Activated naive CD4-positive, alpha-beta T cell treated with Interleukin-2 at 50 U/mL for 16 hours (primary cell): ENCODE measurements at regions not wholly inside any gene's neighbourhood (a gene's known extent, or its start where the extent isn't known, plus 50 kb on each side); places are given as distances from the start of the nearest gene placed in this dataset.

Source experiments
- DNase-seq: peaks from one replicate; pipeline ENCODE4 v3.0.0-alpha.2; 2020

- DNase-seq, result no peak
These were observed 207.9 kb downstream of the SAMD5 start for GRCh38 chr6:147716434-147716833.

- no peak for DNase-seq
These were observed 209.5 kb downstream of the SAMD5 start for GRCh38 chr6:147717991-147718390.

DNA sequence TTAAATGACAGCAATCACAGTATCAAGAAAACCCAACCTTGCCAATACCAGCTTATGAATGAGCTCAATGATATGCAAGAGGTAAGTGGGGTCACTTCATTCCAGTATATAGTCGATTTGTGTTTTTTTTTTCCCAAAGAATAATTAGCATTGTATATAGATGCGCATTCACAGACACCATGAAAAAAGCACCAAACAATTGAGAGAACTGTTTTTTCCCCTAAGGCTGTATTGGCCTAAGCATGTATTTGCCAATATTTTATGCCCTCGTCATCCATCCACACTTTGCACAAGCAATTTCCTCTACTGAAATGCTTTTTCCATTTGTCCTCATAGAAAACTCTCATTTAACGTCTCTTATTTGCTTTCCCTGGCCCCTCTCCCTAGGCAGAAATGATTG is 213.7 kb downstream of the SAMD5 start:
- no peak for DNase-seq

DNA sequence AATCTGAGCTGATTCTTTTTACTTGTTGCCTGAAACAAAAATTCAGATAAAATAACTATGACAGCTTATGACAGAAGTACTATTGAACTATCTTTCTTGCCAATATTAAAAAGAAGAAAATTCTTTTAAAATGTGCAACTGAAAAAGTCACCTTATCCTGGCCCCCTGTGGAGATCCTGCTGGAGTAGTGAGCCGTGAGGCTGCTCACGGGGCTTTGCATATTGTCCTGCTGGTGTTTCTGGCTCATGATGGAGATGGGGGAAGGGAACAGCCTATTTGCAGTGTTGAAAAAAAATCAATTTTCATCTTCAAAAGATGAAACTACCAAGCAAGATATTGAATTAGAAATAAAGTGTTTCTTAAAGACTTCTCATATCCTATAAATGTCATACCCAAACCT is 216.0 kb downstream of the SAMD5 start:
- no peak for DNase-seq

- DNase-seq, result no peak
These were observed 217.9 kb downstream of the SAMD5 start for GRCh38 chr6:147726342-147726741.

DNA sequence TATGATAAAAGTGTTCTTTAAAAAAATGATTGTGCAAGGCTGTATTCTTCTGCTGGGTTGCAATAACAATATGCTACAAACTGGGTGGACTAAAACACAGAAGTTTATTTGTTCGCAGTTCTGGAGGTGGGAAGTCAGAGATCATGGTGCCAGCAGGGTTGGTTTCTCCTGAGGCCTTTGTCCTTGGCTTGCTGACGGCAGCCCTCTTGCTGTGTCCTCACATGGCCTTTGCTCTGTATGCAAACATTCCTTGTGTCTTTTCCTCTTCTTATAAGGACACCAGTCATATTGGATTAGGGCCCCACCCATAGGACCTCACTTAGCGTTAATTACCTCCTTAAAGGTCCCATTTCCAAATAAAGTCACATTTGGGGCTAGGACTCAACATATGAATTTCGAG is 220.4 kb downstream of the SAMD5 start:
- DNase-seq, result no peak

- no peak for DNase-seq
These were observed 225.2 kb downstream of the SAMD5 start for GRCh38 chr6:147733686-147734085.

DNA sequence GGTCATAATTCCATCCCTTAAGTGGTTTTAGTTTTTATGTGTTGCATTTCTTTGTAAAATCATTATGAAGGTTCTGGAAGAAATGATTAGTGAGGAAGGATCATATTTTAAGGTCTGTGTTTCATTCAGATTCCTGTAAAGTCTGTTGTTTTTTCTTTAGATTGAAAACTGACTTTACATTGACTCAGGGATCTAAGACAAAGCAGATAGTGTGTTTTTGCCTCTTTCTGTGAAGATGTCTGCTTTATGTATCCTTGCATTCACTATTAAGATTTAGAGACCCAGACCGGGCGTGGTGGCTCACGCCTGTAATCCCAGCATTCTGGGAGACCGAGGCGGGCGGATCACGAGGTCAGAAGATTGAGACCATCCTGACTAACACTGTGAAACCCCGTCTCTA is 225.7 kb downstream of the SAMD5 start:
- no peak for DNase-seq

DNA sequence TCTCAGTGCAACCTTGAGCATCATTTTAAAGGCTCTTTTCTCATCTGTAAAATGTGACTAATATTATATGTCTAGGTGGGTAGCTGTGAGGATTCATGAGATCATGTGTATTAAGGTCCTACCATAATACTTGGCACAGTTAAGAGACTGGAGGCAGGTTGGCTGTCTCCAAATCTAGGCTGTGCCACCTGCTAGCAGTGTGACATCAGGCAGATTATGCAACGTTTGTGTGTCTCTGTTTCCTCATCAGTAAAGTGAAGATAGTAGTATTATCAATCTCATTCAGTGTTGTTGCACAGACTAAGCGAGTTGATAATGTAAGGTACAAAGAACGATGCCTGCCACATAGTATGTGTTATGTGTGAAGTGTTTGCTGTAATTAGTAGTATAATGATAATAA is 227.4 kb downstream of the SAMD5 start:
- DNase-seq, result no peak

DNA sequence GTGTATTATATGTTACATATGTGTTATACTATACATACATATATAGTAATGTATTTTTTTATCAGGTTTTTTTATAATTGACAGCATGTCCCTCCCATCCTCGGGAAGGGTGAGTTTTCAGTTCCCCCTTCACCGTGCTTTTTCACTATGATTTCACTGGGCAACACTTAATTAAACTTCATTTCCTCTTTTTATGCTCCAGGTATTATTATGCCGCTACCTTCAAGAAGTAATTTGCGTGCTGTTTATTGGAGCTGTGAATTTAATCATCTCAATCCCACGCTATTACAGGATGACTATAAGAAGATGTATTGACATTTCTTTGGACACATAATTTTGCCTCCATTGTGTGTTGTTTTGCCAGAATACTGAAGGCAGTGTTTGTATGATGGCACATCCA is 228.6 kb downstream of the SAMD5 start:
- no peak for DNase-seq

- DNase-seq, result no peak
These were observed 229.6 kb downstream of the SAMD5 start for GRCh38 chr6:147738099-147738498.

DNA sequence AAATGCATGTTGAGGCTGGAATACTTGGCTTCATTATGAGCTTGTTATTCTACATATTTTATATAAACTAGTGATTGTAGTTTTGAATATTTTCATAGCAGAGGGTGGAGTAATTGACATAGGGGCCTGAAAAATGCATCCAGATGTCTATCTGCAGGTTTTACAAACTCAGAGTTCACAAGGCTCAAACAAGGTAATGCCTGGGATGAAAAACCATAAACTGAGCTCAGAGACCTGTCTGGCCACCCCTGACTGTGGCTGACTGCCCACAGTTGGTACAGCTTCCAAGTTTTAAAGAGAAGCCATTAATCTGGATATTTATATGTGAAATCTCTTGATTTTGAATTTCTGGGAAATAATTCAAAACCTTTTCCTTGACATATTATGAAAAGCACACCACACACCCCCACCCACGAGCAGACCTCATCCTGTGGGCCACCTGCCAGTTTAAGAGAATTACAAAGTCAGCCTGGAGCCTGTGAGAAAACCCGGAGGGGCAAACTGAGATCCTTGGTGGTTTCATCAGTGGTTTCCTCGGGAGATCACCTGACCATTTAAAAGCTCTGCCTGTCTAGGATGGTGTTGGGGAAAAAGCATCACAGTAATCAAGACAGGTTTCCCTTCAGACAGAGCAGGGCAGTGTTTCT is 230.1 kb downstream of the SAMD5 start:
- DNase-seq, result no peak

- no peak for DNase-seq
These were observed 231.8 kb downstream of the SAMD5 start for GRCh38 chr6:147740326-147740725.

GRCh38 chr6:147740916-147741315 is 232.4 kb downstream of the SAMD5 start:
- no peak for DNase-seq

- no peak for DNase-seq
These were observed 232.9 kb downstream of the SAMD5 start for GRCh38 chr6:147741389-147741788.

- no peak for DNase-seq
These were observed 233.9 kb downstream of the SAMD5 start for GRCh38 chr6:147742440-147742839.

DNA sequence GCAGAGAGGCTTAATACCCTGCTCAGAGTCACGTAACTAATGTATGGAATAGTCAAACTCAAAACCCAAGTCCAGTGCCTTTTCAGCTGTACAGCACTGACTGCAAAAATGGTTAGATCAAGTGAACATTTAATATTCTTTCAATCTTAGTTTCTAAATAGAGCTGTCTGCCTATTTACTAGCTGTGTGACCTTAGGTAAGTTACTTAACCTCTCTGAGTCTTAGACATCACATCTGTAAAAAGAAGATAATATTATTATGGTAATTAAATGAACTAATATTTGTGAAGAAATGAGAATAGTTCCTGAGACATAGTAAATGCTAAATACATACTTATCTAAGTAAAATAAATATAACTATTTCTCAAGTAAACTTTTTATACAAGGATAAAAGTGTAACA is 235.5 kb downstream of the SAMD5 start:
- no peak for DNase-seq

GRCh38 chr6:147749331-147749730 is 240.8 kb downstream of the SAMD5 start:
- no peak for DNase-seq

DNA sequence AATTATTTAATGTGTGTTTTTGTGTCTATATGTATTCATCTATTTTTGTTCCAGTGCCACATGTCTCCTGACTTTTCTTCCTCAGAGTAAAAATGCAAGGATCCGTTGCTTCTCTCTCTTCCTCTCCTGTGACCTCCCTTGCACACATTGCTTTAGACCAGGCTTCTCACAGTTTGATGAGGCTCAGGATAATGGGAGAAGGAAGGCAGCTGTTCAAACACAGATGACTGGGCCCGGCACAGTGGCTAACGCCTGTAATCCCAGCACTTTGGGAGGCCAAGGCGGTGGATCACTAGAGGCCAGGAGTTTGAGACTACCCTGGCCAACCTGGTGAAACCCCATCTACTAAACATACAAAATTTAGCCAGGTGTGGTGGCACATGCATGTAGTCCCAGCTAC is 241.9 kb downstream of the SAMD5 start:
- DNase-seq, result no peak

GRCh38 chr6:147751232-147751631 is 242.7 kb downstream of the SAMD5 start:
- no peak for DNase-seq

DNA sequence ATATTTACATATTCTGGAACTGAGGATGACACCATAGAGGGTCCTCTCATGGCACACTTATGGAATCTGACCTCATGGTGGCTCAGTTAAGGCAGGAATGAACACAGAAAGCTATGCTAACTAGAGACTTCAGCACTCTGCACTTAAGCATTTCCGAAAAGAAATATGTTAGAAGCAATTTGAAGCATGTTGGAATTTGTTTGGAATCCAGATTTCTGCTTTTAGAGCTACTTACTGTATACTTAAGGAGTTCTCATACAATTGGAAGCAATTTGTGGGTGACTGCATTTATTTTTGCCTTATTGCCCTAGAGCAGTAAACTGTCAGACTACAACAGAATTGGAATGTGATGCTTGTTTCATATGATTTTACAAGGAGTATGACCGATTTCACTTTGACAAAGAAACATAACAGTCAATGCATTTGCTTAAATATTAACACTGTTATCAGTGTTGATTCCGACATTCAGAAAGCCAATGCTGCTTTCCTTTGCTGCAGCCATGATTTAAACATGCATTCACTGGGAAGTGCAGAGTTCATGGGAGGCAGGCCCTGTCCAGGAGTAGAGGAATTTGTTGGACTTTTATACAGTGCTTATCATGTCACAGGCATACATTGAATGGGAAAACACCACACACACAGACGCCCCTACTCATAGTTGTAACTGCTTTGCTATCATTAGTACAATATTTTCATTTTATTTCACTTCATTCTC is 244.4 kb downstream of the SAMD5 start:
- no peak for DNase-seq

- no peak for DNase-seq
These were observed 247.5 kb downstream of the SAMD5 start for GRCh38 chr6:147755999-147756398.

- DNase-seq, result no peak
These were observed 248.4 kb downstream of the SAMD5 start for GRCh38 chr6:147756891-147757290.

DNA sequence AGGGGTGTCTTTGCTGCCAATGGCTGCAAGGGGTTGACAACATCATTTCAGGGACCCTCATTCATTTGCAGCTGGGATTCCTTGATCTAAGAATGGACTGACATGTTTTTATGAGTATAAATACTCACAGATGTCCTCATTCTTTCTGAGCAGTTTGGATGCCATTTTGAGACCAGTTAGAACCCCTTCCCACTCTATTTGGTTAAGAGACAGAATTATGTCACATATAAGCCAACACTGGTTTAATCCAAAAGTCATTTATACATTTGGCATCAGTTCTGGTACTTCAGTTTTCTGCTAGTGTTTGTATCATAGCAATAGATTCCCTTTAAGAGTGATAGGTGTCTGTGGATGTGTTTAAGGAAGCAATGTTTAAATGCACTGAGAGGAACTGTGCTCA is 248.8 kb downstream of the SAMD5 start:
- no peak for DNase-seq

DNA sequence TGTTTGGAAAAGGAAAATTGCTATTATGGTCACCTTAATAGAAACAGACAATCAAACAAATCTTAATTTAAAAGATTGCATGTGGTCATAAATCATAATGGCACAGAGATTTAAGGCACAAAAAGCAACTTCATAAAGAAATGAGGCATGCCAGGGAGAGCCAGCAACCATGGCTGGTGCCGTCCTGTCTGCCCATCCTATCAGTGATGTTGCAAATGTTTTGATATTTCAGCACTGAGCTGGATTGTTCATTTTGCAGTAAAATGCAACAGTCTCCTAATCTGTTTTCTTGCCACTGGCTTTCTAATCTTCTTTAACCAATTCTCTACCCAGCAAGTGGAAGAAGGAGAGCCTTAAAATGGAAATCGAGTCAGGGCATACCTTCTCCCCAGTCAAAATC is 249.8 kb downstream of the SAMD5 start:
- no peak for DNase-seq
